Tibial nerve (tissue), 4 donors: ENCODE measurements at regions not wholly inside any gene's neighbourhood (a gene's known extent, or its start where the extent isn't known, plus 50 kb on each side); places are given as distances from the start of the nearest gene placed in this dataset.

Experiments
- EP300 ChIP-seq, 2 donors: sonication (generic); formaldehyde crosslinking; IDR thresholded peaks; one replicate each; pipeline ENCODE4 v1.6.1; 2017; ENCODE audit warnings: antibody characterized with exemption in 2 of 2, mild to moderate bottlenecking in 1 of 2
- POLR2A ChIP-seq, 2 donors: fragments of 450-650 bp; IDR thresholded peaks; one replicate each; pipeline ENCODE4 v1.6.1; 2017; ENCODE audit warnings: antibody characterized with exemption in 2 of 2, mild to moderate bottlenecking in 2 of 2, moderate library complexity in 2 of 2
- TF ChIP-seq, protein P1 (sequence below), 5 experiments: fragments of 200-600 bp in 3 of 5; fragments of 450-650 bp in 2 of 5; sonication (generic) in 3 of 5; IDR thresholded peaks; one replicate each; pipeline ENCODE4 v1.5.1; 2016 to 2019; ENCODE audit warnings: antibody characterized with exemption in 5 of 5, mild to moderate bottlenecking in 3 of 5, moderate library complexity in 2 of 5

DNA sequence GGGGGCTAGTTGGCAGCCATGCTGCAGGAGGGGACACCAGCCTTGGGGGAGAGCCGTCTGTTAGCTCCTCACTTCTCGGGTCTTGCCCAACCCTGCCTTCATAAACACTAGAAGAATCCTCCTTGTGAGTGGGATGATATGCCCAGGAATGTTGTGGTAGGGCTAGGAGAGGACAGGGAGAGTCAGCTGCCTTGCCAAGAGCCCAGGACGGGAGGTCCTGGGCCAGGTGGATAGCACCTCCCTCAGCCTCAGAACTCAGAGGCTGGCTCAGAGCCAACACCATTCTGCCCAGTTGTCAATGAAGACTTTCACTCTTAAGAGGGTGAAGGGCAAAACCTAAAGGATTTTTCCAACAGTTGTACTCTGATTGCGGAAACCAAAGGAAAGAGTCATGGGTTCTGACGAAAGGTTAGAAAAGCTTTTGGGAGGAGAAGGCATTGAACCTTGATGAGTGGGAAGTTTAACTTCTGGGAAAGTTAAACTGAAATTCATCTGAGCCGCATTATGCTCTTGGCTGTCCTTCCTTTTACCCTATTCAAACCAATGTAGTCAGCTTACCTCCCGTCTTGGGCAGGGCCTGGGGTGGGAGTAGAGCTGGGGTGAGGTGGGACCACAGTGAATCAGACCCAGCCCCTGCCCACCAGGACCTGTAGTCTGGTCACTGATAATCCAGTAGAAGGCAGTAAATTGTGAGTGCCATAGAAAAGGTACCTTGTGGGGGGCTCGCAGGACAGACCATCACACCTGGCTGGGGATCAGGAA lies 81.9 kb downstream of the FAM43A start:
- TF ChIP-seq, protein P1, sequence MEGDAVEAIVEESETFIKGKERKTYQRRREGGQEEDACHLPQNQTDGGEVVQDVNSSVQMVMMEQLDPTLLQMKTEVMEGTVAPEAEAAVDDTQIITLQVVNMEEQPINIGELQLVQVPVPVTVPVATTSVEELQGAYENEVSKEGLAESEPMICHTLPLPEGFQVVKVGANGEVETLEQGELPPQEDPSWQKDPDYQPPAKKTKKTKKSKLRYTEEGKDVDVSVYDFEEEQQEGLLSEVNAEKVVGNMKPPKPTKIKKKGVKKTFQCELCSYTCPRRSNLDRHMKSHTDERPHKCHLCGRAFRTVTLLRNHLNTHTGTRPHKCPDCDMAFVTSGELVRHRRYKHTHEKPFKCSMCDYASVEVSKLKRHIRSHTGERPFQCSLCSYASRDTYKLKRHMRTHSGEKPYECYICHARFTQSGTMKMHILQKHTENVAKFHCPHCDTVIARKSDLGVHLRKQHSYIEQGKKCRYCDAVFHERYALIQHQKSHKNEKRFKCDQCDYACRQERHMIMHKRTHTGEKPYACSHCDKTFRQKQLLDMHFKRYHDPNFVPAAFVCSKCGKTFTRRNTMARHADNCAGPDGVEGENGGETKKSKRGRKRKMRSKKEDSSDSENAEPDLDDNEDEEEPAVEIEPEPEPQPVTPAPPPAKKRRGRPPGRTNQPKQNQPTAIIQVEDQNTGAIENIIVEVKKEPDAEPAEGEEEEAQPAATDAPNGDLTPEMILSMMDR (IDR thresholded peaks at IDR 0.05): no peak
- TF ChIP-seq POLR2A (IDR thresholded peaks at IDR 0.05): no peak
- no peak for TF ChIP-seq EP300 (IDR thresholded peaks at IDR 0.05)
